Left ventricle myocardium superior (tissue), 1 donor: ENCODE measurements at regions not wholly inside any gene's neighbourhood (a gene's known extent, or its start where the extent isn't known, plus 50 kb on each side); places are given as distances from the start of the nearest gene placed in this dataset.
A peak's percentile ranks its signal among the peaks of the same experiment; 100 is the strongest.

ENCODE experiments used
- ATAC-seq: fragments of 200-7000 bp; cut with Tn5 transposase; one replicate; pipeline ENCODE4 v1.9.1; 2020; ENCODE audit warnings: mild to moderate bottlenecking, moderate library complexity
- DNase-seq: peaks from one replicate; pipeline ENCODE4 v3.0.0-alpha.2; 2020
- intact Hi-C: fragments of 100-400 bp; cut with micrococcal nuclease; formaldehyde crosslinking; loops from one replicate; pipeline ENCODE4 v1.11.0; 2022
- donor health status: DM: no; HTN: yes; CAD: no; lungs with severe emphysema.

DNA sequence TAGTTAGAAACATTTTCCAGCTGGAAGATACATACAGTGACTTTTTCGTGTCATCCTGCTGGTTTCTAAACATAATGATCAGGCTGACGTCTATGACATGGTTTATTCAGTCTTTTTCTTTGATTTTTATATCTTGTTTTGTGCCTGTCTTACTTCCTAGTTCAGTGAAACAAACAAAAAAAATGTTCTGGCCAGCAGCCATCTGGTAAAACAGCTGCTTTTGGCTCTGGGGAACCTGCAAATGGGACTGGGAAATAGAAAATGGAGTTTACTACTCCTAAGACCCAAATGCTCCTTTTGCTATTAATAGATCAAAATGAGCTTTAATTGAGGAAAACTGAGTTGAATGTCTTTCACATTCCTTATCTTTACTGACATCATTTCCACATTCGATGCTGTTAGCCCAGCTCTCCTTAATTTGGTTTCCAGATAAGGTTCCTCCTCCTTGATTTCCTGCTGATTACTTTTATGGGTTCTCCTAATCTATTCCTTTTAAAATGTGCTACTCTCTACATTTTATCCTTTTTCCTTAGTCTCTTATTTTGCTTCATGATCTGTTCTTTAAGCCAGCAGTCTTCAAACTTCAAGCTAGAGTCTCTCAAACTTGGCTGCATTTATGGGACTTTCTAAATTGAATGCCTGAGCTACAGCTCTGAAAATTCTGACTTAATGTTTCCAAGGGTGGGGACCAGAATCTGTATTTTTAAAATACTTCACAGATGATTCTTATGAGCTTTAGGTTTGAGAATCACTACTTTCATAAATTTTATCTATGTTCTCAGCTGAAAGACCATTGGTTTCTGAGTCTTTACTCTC, 499.5 kb downstream of the ANKRD50 start:
- intact Hi-C loops, result no loop called here
- DNase-seq (no peak), ATAC-seq (peak; percentile 67)

GRCh38 chr4:124219389-124219788, 493.1 kb downstream of the ANKRD50 start:
- no peak for ATAC-seq
- intact Hi-C loops, result no loop called here
- no peak for DNase-seq

GRCh38 chr4:124224256-124224655, 488.3 kb downstream of the ANKRD50 start:
- DNase-seq, result no peak
- no peak for ATAC-seq
- intact Hi-C loops, result no loop called here

DNA sequence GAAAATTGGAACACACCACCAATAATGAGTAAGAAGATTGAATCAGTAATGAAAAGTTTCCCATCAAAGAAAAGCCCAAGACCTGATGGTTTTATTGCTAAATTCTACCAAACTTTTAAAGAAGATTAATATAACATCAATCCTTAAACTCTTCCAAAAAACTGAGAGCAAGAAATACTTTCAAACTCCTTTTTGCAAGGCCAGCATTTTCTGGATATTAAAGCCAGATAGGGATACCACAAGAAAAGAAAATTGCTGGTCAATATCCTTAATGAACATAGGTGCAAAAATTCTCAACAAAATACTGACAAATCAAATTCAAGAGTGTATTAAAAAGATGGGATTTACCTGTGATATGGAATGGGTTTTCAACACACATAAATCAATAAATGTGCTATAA, 484.6 kb downstream of the ANKRD50 start:
- intact Hi-C loops, result no loop called here
- no peak for DNase-seq
- ATAC-seq, result no peak

GRCh38 chr4:124230268-124230667, 482.3 kb downstream of the ANKRD50 start:
- ATAC-seq (no peak), DNase-seq (no peak)
- intact Hi-C loops, result no loop called here

DNA sequence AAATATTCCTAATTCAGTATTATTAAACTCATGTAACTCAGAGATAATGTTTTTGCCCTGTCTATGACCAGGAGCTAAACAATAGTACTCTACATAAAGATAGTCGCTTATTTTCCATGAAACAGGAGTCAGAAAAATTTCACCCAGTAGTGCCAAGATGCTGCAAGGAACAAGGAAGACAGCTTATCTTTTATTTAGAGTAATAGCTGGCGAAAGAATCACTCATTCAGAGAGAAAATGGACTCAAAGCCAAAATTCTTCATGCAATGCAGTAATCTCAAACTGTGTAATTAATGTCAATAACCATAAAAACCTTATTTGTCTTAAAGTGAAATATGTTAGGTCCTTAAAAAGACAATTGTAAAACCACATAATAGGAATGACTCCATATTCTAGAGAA, 477.8 kb downstream of the ANKRD50 start:
- no peak for DNase-seq
- intact Hi-C loops, result no loop called here
- no peak for ATAC-seq

DNA sequence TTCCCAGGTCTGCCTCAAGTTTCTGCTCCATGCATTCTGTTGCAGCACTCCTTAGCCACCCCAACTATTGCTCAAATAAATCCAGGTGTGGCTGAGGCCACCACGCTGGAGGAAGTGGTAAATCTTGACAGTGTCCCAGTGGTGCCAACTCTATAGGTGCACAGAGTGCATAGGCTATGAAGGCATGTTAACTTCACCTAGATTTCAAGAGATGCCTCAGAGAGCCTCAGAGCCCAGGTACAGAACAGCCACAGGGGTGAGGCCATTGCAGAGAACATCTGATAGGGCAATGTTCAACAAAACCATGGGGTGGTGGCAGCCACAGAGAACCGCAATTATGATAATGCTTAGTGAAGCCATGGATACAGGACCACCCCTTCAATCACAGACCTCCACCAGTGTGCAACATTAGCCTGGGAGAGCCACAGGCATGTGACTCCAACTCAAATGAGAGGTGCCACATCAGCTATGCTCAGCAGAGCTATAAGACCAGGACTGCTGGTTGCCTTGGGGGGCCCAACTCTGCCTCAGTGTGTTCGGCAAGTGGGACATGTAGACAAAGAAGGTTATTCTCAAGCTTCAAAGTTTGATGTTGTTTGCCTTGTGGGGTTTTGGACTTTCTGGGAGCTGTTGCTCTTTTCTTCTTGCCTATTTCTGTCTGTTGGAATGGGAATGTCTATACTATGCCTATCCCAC, 468.7 kb downstream of the ANKRD50 start:
- no peak for ATAC-seq

DNA sequence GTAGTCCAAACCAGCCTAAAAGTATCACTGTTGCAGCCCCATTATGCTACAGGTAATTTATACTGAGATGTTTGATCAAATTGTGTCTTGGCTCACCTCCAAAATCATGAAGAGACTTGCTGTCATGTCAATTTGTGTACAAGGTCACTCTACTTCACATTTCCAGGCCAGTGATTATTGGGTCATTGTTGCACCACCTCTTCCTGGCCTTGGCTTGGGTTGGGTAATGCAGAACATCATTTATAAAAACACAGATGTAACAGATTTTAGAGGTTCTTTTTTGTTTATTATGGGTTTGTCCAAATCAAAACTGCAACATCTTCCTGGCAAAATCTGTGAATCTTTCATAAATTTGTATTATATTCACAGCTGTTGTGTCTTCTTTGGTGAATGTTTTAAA, 459.5 kb downstream of the ANKRD50 start:
- ATAC-seq, result no peak
- intact Hi-C loops, result no loop called here
- no peak for DNase-seq

More for the DNA sequence above, 468.7 kb downstream of the ANKRD50 start:
- no peak for DNase-seq
- intact Hi-C loops, result no loop called here

GRCh38 chr4:124262211-124263179, 450.0 kb downstream of the ANKRD50 start:
- DNase-seq, result peak; percentile 23
- intact Hi-C loops, result loop anchor here (10.0 kb wide), 1 partner anchor 1158 kb away; no protein-coding TSS in a partner anchor
- peak; percentile 82 for ATAC-seq

DNA sequence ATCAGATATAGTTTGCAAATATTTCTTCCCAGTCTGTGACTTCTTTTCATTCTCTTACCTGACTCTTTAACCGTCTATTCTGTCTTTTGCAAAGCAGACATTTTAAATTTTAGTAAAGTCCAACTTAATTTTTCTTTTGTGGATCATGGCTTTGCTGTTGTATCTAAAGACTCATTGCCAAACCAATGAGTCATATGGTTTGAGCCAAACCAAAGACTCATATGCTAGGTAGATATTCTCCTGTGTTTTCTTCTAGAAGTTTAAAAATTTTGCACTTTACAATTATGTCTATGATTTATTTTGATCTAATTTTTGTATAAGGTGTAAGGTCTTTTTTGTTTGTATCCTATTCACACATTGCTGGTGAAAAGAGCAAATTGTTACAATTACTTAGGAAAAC, 446.8 kb downstream of the ANKRD50 start:
- no peak for DNase-seq
- intact Hi-C loops, result loop anchor here (10.0 kb wide), 1 partner anchor 1161 kb away; no protein-coding TSS in a partner anchor
- ATAC-seq, result no peak

DNA sequence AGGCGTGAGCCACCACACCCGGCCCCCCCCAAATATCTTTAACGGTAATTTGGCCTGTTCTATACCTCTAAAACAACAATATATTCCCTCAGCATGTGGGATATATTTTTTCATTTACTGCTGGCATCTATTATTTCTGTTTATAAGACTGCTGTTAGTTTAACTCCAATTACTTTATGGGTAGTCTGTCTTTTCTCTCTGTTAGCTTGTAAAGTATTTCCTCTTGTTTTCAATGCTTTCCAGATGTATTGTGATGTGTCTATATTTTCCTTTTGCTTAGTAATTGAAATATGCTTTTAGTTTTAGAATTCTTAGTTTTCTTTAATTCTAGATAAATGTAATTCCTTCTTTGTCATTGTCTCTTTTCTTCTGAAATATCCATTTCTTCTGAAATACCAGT, 445.8 kb downstream of the ANKRD50 start:
- ATAC-seq (no peak), DNase-seq (no peak)
- intact Hi-C loops, result loop anchor here (10.0 kb wide), 1 partner anchor 1162 kb away; no protein-coding TSS in a partner anchor

DNA sequence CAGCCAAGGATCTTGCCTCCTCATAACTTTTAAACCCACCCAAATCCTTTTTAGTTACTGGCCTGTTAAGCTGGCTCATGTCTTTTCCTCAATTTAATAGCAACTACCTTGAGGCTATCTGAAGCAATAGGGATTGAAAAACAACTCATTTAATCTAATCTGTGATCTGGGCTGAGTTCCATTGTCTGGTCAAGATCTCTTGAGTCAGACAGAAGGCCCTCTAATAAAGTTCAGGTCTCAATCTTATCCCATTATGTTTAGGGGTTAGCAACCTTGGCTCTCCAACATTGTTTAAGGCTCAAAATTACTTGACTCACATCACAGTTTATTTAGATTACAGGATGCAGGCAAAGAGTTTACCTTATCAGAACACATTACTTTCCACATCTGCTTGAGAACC, 436.1 kb downstream of the ANKRD50 start:
- DNase-seq (no peak), ATAC-seq (no peak)
- intact Hi-C loops, result no loop called here

DNA sequence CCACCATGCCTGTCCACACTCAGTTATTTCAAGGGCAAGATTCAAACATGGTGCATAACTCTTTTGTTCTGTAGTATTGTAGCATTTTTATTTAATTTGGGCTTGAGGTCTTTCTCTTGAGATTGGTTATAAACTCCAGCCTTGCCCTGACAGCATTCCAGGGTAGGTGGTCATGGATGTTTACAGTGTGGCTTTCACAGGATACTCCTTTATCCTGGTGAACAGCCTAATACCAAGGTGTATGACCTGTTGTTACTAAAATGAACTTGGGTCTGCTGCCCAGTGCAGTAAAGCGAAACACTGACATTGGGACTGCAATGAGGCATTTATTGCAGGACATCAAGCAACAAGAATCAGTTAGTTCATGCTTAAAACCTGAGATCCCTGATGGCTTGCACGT, 434.8 kb downstream of the ANKRD50 start:
- intact Hi-C loops, result no loop called here
- DNase-seq, result no peak
- ATAC-seq, result no peak

GRCh38 chr4:124278477-124278876, 434.1 kb downstream of the ANKRD50 start:
- intact Hi-C loops, result no loop called here
- no peak for DNase-seq
- no peak for ATAC-seq

GRCh38 chr4:124279741-124280140, 432.8 kb downstream of the ANKRD50 start:
- intact Hi-C loops, result no loop called here
- no peak for ATAC-seq
- DNase-seq, result no peak

- ATAC-seq (no peak), DNase-seq (no peak)
- intact Hi-C loops, result no loop called here
These were observed 430.1 kb downstream of the ANKRD50 start for GRCh38 chr4:124282301-124282898.

DNA sequence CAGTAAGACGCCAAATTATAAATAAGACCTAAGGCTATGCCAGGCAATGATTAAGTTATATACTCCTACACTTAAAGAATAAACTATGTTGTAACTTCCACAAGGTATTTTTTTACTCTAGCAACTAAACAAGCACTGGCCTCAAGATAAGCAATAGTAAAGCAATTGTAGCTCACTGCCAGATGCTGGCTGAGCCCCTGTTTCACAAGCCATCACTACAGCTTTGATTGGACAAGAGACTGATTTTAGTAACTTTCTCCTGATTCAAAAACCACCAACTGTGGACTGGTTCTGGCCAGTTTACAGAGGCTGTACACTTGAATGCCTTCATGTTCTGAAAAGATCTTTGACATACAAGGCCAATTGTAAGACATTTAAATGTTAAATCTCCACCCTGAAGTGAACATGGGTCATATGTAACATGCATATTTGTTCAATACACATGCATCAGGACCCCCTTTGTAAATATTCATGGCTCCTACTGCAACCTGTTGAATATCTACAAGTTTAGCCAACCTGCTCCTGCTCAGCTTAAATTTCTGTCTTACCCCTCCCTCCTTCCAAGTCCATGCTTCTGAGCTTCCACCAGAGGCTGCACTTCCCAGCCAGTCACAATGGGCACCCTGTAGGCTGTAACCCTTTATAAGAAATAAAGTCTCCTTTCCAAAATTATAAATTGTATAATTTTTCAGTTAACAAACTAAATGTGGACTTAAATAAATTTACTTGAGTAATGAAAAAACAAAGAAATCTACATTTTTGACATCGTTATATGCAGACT, 423.6 kb downstream of the ANKRD50 start:
- no peak for DNase-seq
- no peak for ATAC-seq
- intact Hi-C loops, result no loop called here

DNA sequence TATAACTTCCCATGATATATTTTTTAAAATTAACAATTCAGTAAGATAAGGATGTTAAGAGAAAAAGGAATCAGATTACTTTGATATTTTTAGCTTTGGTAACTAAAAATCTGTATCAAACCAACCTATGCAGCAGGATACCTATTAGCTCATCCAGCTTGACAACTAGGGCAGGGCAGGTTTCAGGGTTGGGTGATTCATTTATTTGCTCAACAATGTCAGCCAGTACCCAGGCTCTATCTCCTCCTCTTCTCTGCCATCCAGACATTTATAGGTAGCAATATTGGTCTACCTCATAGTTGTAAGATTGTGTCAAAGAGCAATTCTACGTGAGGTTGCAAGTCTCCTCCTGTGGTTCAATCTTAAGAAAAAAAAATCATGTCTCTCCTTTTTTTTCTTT, 421.9 kb downstream of the ANKRD50 start:
- intact Hi-C loops, result no loop called here
- DNase-seq (no peak), ATAC-seq (no peak)
